Astrocyte of the cerebellum (primary cell): ENCODE measurements at regions not wholly inside any gene's neighbourhood (a gene's known extent, or its start where the extent isn't known, plus 50 kb on each side); places are given as distances from the start of the nearest gene placed in this dataset.

Experiments used
- DNase-seq: peaks from one replicate; pipeline ENCODE4 v3.0.0-alpha.2; 2011; ENCODE audit warnings: low read depth
- H3K4me3 ChIP-seq: 2 replicates; pipeline ENCODE4 v1.5.1; 2011; ENCODE audit warnings: mild to moderate bottlenecking, low read depth, low read length, moderate library complexity
- CTCF ChIP-seq: IDR thresholded peaks from 2 replicates; pipeline ENCODE4 v1.5.1; 2012; ENCODE audit warnings: low read length, low read depth, moderate library complexity, mild to moderate bottlenecking; ENCODE audit errors: missing control alignments
- in situ Hi-C: cut with HindIII; loops from 2 replicates; pipeline ENCODE4 v1.10.0; 2017; ENCODE audit warnings: low sequenced_read_pairs

GRCh38 chr2:41830600-41830999 is 217.2 kb upstream of the PKDCC start:
- in situ Hi-C loops, result no loop called here
- no peak for TF ChIP-seq CTCF
- DNase-seq, result no peak
- no peak overlapping the region for H3K4me3 ChIP-seq

GRCh38 chr2:41832218-41832617 is 215.6 kb upstream of the PKDCC start:
- no peak for DNase-seq
- no peak for TF ChIP-seq CTCF
- in situ Hi-C loops, result no loop called here
- H3K4me3 ChIP-seq, result no peak overlapping the region

- DNase-seq, result no peak
- in situ Hi-C loops, result no loop called here
- no peak for TF ChIP-seq CTCF
- H3K4me3 ChIP-seq, result no peak overlapping the region
Measured at GRCh38 chr2:41835401-41835800, 212.4 kb upstream of the PKDCC start.

GRCh38 chr2:41836948-41837347 is 210.9 kb upstream of the PKDCC start:
- in situ Hi-C loops, result no loop called here
- peak; percentile 53 for DNase-seq

GRCh38 chr2:41837610-41838009 is 210.2 kb upstream of the PKDCC start:
- no peak for DNase-seq
- in situ Hi-C loops, result no loop called here
- no peak overlapping the region for H3K4me3 ChIP-seq
- no peak for TF ChIP-seq CTCF

More at GRCh38 chr2:41836948-41837347, 210.9 kb upstream of the PKDCC start:
- H3K4me3 ChIP-seq, result no peak overlapping the region
- TF ChIP-seq CTCF, result no peak

GRCh38 chr2:41840702-41841551 is 206.9 kb upstream of the PKDCC start:
- TF ChIP-seq CTCF, result peak; percentile 99
- peak; percentile 91 for DNase-seq
- H3K4me3 ChIP-seq, result peak overlapping the region; percentile 57
- in situ Hi-C loops, result no loop called here

- DNase-seq, result no peak
- H3K4me3 ChIP-seq, result no peak overlapping the region
- TF ChIP-seq CTCF, result no peak
- in situ Hi-C loops, result no loop called here
Measured at GRCh38 chr2:41846962-41847361, 200.9 kb upstream of the PKDCC start.
